Cerebellar nuclear complex (tissue), 1 donor: ENCODE measurements at regions not wholly inside any gene's neighbourhood (a gene's known extent, or its start where the extent isn't known, plus 50 kb on each side); places are given as distances from the start of the nearest gene placed in this dataset.
"Not testable (repeated sequence)": the region's sequence is repeated elsewhere in the genome, so short reads cannot be mapped to it uniquely, and the experiment has no call there.

ENCODE experiments used
- DNase-seq, 2 experiments: peaks; one replicate each; lab custom pipeline; 2025; lab: John Stamatoyannopoulos, UW

GRCh38 chr13:53276265-53276664, 247.7 kb downstream of the OLFM4 start:
- DNase-seq: no peak

DNA sequence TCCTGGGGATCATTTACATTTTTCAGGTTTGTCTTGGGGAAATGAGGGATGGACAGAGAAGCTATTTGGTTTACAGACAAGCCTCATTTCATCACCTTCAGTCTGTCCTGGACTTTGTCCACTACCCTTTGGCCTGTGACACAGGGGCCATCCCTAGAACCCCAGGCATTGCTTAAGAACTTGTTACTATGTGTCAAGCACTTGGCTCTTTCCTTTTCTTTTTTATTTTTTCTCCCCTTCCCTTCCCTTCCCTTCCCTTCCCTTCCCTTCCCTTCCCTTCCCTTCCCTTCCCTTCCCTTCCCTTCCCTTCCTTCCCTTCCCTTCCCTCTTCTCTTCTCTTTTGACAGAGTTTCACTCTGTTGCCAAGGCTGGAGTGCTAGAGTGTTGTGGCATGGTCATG, 253.1 kb downstream of the OLFM4 start:
- DNase-seq: no peak

DNA sequence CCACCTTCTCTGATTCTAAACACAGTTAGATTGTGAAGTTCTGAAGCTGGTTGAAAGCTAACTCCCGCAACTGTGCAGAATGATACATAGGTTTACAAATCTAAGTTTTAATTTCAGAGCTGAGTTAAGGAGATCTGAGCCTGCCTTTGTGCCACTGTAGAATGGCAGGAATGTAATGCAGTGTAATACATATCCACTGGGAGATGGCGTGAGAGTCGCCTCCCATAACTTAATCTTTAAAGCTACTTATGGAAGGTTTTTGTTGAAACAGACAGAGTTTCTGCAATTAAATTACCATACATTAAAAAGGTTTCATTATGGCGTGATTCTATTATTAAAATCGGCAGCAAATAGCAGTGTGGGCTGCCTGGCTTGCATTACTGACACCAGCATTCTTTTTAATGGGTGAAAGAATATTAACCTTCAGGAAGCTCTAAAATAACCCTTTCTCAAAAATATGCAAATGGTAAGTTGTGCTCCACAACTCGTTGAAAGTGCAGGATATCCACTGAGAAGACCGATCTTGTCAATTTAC, 257.4 kb downstream of the OLFM4 start:
- no peak for DNase-seq

DNA sequence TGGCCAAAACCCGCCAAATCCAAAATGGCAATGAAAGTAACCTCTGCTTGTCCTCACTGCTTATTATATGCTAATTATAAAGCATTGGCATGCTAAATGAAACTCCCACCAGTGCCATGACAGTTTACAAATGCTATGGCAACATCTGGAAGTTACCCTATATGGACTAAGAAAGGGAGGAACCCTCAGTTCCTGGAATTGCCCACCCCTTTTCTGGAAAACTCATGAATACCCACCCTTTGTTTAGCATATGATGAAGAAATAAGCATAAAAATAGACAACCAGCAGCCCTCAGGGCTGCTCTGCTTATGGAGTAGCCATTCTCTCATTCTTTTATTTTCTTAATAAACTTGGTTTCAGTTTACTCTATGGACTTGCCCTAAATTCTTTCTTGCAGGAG, 269.8 kb downstream of the OLFM4 start:
- DNase-seq: no peak

- DNase-seq: no peak
Measured at GRCh38 chr13:53301449-53301848, 272.8 kb downstream of the OLFM4 start.

DNA sequence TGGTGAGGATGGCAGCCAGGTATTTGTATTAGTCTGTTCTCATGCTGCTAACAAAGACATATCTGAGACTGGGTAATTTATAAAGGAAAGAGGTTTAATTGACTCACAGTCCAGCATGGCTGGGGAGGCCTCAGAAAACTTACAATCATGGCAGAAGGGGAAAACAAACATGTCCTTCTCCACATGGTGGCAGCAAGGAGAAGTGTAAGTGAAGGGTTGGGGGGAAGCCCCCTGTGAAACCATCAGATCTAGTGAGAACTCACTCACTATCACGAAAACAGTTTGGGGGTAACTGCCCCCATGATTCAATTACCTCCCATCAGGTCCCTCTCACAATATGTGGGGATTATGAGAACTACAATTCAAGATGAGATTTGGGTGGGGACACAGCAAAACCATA, 276.8 kb downstream of the OLFM4 start:
- DNase-seq: not testable (repeated sequence)

DNA sequence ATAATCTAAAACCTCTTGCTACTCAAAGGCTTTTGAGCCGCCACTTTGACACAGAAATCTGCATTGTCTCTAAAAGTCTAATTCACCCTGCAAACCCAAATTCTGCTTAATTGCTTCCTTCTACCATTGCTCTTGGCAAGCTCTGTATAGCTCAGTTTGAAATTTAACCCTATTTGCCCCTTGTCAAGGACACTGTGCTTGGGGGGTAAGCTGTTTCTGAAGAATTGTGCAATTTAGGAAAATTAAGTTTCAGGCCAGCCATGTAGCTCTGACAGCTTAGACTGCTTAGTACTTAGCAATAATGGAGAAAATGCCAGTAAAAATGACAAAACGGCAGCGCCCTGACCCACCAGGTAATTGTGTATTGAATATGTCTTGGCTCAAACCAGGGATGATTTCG, 282.2 kb downstream of the OLFM4 start:
- DNase-seq: no peak

- DNase-seq: no peak
Measured at GRCh38 chr13:53311561-53311960, 282.9 kb downstream of the OLFM4 start.

DNA sequence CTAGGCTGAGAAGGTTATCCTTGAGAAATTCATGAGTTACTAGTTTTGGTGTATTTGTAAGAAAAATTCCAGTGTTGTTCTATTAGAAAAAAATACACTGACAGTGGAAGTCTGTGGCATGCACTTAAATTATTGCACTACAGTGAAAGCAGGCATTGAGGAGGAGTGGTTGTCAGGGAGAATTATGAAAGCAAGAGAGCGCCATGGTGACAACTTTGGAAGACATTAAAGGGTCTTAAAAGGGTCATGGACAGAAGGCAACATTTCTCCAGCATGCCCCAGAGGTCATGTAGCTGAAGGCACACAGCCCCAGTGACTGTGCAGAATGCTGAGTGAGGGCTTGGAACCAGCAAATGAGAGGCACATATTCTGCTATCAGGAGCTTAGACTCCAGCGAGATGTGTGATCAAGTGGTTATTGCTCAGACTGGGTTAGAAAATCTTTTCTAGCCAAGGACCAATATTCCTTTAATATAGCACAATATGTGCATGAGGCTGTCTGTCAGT, 292.7 kb downstream of the OLFM4 start:
- DNase-seq: no peak

GRCh38 chr13:53324656-53325055, 296.0 kb downstream of the OLFM4 start:
- no peak for DNase-seq

GRCh38 chr13:53326716-53327115, 298.1 kb downstream of the OLFM4 start:
- DNase-seq: no peak

- no peak for DNase-seq
Measured at GRCh38 chr13:53327680-53328315, 299.2 kb downstream of the OLFM4 start.

GRCh38 chr13:53336441-53337160, 308.0 kb downstream of the OLFM4 start:
- peak in 1 of 2 experiments; percentile 18 for DNase-seq

GRCh38 chr13:53338760-53339159, 310.1 kb downstream of the OLFM4 start:
- no peak for DNase-seq

DNA sequence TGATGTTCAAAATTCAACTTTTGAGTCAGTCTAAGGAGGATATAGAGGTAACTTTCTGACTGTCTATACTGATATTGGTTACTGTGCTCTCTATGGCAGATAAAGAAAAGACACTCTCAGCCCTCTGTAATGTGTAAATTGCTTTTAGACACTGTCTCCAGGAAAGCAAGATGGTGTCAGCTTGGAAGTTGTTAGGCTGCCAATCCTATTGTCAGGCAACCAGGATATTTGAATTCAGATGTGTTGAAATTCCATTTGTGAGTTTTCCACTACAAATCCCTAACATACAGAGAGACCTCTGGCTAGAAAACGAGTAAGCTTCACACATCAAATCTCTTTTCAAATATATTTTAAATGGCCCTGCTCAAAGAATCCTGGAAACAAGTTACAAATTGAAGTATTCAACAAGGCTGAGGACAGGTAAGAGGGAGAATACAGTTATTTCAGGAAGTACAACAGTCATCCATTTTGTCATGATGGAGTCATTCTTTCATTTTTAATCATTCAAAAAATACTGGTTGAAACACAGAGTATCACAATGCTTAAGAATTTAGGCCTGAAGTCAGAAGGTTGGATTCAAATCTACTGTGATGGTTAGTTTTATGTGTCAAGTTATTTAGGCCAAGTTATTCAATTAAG, 312.0 kb downstream of the OLFM4 start:
- DNase-seq: no peak

- DNase-seq: no peak
Measured at GRCh38 chr13:53341144-53341510, 312.5 kb downstream of the OLFM4 start.

DNA sequence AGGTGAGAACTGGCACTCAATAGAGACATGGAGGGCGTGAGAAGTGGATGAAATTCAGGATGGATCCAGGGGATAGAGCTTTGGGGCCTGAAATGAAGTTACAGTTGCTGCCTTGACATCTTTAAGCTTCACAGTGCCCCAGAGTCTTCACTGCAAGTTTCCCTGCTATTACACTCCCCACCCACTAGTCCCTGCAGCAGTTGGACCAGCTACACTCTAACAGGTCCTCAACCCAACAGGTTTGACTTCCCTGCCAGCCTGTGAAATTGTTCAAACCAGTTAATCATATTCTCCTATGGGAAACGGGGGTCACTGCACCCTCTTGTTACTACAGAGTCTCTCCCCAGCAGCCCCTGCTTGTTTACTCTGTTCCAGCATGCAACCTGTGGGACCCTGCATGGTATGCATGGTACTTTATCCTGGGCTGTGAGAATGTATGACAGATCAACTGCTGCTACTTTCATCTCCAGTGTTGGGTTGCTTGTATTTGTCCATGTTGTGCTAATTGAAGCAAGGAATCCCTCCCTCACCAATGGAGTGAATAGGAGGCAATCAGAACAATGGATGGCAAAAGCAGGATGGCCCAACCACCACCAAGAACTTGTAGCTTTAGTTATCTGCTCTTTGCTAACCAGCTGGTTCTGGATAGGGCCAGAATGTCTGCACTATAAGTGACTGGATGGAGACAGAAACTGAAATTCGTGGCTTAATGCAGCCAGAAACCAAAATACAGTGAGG, 314.2 kb downstream of the OLFM4 start:
- no peak for DNase-seq

DNA sequence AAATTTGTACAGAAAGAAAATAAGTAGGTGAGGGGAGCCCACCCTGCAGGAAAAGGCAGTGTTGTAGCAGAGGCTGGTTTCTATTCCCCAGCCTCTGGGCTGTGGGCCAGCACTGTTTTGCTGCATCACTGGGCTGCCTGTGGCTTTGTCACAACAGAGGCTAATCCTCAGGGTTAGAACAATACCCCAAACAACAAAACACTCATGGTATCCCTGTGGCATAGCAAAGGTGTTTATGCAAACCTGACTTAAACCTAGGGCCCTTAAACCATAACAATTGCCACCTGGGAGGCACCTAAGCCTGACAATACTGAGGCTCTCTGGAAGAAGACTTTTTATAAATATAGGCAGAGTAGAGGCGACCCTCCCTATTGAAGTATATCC, 314.7 kb downstream of the OLFM4 start:
- no peak for DNase-seq

DNA sequence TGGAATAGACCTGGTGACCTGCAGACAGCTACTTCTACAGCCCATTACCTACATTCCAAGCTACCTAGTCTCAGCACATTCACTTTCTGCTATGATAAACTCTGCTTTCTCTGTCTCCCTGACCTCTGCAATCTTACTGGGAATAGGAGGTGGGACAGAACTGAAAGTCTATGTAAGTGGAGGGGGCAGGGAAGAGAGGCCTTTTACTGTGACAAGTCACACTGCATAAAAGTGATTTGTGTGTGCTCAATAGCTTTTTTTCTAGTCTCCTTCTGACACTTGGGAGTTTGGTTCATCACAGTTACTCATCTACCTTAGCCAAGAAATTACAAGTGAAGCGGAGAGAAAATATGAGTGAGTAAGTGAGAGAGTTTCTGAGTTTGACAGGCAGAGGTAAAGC, 322.4 kb downstream of the OLFM4 start:
- no peak for DNase-seq

DNA sequence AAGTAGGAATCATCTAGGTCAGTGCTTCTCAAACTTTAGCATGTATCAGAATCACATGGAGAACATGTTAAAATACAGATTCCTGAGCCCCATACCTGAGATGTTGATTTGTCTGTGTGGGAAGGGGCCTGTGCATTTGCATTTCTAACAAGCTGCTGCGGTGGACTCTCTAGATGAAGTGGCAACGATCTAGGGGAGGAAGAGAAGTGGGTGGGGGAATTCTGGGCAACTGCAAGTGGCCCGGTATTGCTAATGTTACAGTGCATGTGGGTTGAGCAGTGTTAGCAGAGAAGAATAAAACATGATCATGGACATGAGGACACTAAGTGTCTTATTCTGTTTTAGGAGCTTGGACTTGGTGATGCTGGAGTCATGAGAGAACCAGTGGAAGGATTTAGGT, 329.0 kb downstream of the OLFM4 start:
- no peak for DNase-seq

- DNase-seq: no peak
Measured at GRCh38 chr13:53368948-53369347, 340.3 kb downstream of the OLFM4 start.

DNA sequence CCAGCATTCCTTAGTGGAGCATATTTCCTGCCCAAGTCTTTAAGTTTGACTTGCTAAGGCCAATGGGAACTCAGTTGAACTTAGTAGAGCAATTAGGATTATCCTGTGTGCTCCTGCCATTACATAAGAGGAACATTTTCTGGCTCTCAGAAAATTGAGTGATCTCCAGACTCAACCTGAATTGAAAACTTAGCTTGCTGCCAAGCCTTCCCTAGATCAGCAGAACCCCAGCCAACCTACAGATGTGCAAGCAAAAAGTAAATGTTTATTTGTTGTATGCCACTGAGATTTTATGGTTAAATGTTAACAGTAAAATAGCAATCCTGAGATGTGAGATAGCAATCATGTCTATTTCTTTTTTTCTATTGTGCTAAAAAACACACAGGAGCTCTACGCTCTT, 350.9 kb downstream of the OLFM4 start:
- DNase-seq: no peak
